ENCODE measurements at regions not wholly inside any gene's neighbourhood (a gene's known extent, or its start where the extent isn't known, plus 50 kb on each side); places are given as distances from the start of the nearest gene placed in this dataset.

GRCh38 chr13:91219201-91219600, 128.3 kb upstream of the MIR17HG start:
- ChIA-PET CTCF (no interaction called here), POLR2A (no interaction called here), RAD21 (ENCODE audit: low non-redundant PET in 1 of 2, low total read pairs in 2 of 2, uncharacterized antibody in 2 of 2, unreplicated experiment in 2 of 2) (no interaction called here)
- no peaks in the 10 kb centered on the region for H3K4me1 ChIP-seq (ENCODE audit: control insufficient read depth in 1 of 2, insufficient read depth in 2 of 2, low read length in 2 of 2)
- ATAC-seq, result no peak
- no peaks in the 10 kb centered on the region for H3K79me2 ChIP-seq (ENCODE audit: insufficient read depth, low read length)
- no peak overlapping the region for H3K4me3 ChIP-seq (replicated peaks in 1 of 2; ENCODE audit: low read depth in 1 of 2, low read length in 2 of 2)
- peaks cover 3% of the 10 kb centered on the region; the same call in 1 of the 2 replicates for H3K27me3 ChIP-seq (ENCODE audit: insufficient read depth, low read length)
- no peaks in the 10 kb centered on the region for H3K36me3 ChIP-seq (ENCODE audit: control insufficient read depth in 1 of 2, insufficient read depth in 2 of 2, low read length in 2 of 2)
- no TSS peak for BruUV-seq (replicated peaks)
- H3K9me2 ChIP-seq (ENCODE audit: insufficient read depth), result no peaks in the 10 kb centered on the region
- intact Hi-C loops (cut with micrococcal nuclease), result no loop called here
- no peak overlapping the region for H3K9ac ChIP-seq (ENCODE audit: low read length)
- DNase-seq (ENCODE audit: low read depth, low spot score), result no peak
- H3K27ac ChIP-seq (ENCODE audit: low read depth, low read length), result no peak overlapping the region
- H3K4me2 ChIP-seq (ENCODE audit: low read length), result no peak overlapping the region
- no peak overlapping the region for H2AFZ ChIP-seq (ENCODE audit: low read depth, low read length, poor library complexity, severe bottlenecking)
- TF ChIP-seq SIN3A (IDR thresholded peaks at IDR 0.05; ENCODE audit: low read depth) (no peak), ZFX (IDR thresholded peaks at IDR 0.05) (no peak), YY1 (IDR thresholded peaks at IDR 0.05; ENCODE audit: extremely low read depth, insufficient replicate concordance, low read depth, low read length) (no peak), ELF1 (IDR thresholded peaks at IDR 0.05; ENCODE audit: borderline replicate concordance, low read depth) (no peak), CEBPB (IDR thresholded peaks at IDR 0.05; ENCODE audit: low read depth) (no peak), TCF7L2 (IDR thresholded peaks at IDR 0.05; ENCODE audit: borderline replicate concordance, extremely low read depth, insufficient read depth, insufficient read length) (no peak), POLR2A (IDR thresholded peaks at IDR 0.05; ENCODE audit: borderline replicate concordance, extremely low read depth, insufficient read depth, insufficient read length) (no peak), SRF (IDR thresholded peaks at IDR 0.05; ENCODE audit: low read depth) (no peak), SP1 (IDR thresholded peaks at IDR 0.05; ENCODE audit: low read depth) (no peak)
- no peaks in the 10 kb centered on the region for H4K20me1 ChIP-seq (ENCODE audit: insufficient read depth)
- 0 out of 4 replicates have a peak, but pooled peaks cover 0 to under 1% of the 10 kb centered on the region in 2 experiments for H3K9me3 ChIP-seq (ENCODE audit: control insufficient read depth in 1 of 2, insufficient read depth in 1 of 2, low read depth in 1 of 2, low read length in 2 of 2)

DNA sequence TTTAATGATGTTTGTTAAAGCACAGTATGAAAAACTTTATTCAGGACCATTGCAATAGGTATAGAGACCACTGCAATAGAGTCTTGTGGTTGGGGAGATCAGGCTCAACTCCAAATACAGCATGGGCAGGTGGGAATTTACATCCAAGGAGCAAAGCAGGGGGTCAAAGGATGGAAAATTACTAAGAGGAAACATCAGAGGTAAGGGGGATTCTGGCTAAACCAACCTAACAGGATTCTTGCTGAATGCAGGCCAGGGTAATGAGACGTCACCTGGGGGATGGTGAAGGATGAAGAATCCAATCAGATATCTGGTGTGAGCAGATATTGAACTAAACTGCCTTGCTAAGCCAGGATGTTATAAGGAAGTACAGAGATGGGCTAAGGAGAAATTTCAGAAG, 126.6 kb upstream of the MIR17HG start:
- DNase-seq (ENCODE audit: low read depth, low spot score), result no peak
- ATAC-seq, result no peak
- Histone ChIP-seq H3K27ac (ENCODE audit: low read depth, low read length) (no peak overlapping the region), H3K27me3 (ENCODE audit: insufficient read depth, low read length) (peaks cover 10% of the 10 kb centered on the region; the same call in 1 of the 2 replicates), H2AFZ (ENCODE audit: low read depth, low read length, poor library complexity, severe bottlenecking) (no peak overlapping the region), H3K9ac (ENCODE audit: low read length) (no peak overlapping the region), H3K36me3 (ENCODE audit: control insufficient read depth in 1 of 2, insufficient read depth in 2 of 2, low read length in 2 of 2) (no peaks in the 10 kb centered on the region), H3K9me2 (ENCODE audit: insufficient read depth) (no peaks in the 10 kb centered on the region), H3K4me1 (ENCODE audit: control insufficient read depth in 1 of 2, insufficient read depth in 2 of 2, low read length in 2 of 2) (no peaks in the 10 kb centered on the region), H3K9me3 (ENCODE audit: control insufficient read depth in 1 of 2, insufficient read depth in 1 of 2, low read depth in 1 of 2, low read length in 2 of 2) (peaks cover 0 to 7% of the 10 kb centered on the region in 2 experiments; a peak in 1 of 4 replicates), H4K20me1 (ENCODE audit: insufficient read depth) (no peaks in the 10 kb centered on the region), H3K4me2 (ENCODE audit: low read length) (no peak overlapping the region), H3K79me2 (ENCODE audit: insufficient read depth, low read length) (no peaks in the 10 kb centered on the region), H3K4me3 (replicated peaks in 1 of 2; ENCODE audit: low read depth in 1 of 2, low read length in 2 of 2) (no peak overlapping the region)
- CTCF ChIA-PET, result no interaction called here
- no TSS peak for BruUV-seq (replicated peaks)
- intact Hi-C loops (cut with micrococcal nuclease), result no loop called here
- no peak for TF ChIP-seq RAD21 (IDR thresholded peaks at IDR 0.05; ENCODE audit: low read depth)
- RAD21 ChIA-PET (ENCODE audit: low non-redundant PET in 1 of 2, low total read pairs in 2 of 2, uncharacterized antibody in 2 of 2, unreplicated experiment in 2 of 2), result no interaction called here
- POLR2A ChIA-PET, result no interaction called here

Data from HCT116 (cell line).